ENCODE measurements at regions not wholly inside any gene's neighbourhood (a gene's known extent, or its start where the extent isn't known, plus 50 kb on each side); places are given as distances from the start of the nearest gene placed in this dataset.
"Not testable (repeated sequence)": the region's sequence is repeated elsewhere in the genome, so short reads cannot be mapped to it uniquely, and the experiment has no call there.

- Mint-ChIP-seq H3K27ac (no peak overlapping the region), H3K36me3 (ENCODE audit: low read depth) (no peaks in the 10 kb centered on the region), H3K9me3 (no peaks in the 10 kb centered on the region), H3K27me3 (ENCODE audit: low read depth) (no peaks in the 10 kb centered on the region), H3K4me1 (ENCODE audit: low read depth) (no peaks in the 10 kb centered on the region), H3K4me3 (ENCODE audit: low read depth) (no peak overlapping the region)
- intact Hi-C loops (cut with micrococcal nuclease), result no loop called here
- no peak for DNase-seq (ENCODE audit: low spot score)
Observed at GRCh38 chr18:6495536-6495935, 80.8 kb upstream of the L3MBTL4 start.

GRCh38 chr18:6497543-6497942 is 82.8 kb upstream of the L3MBTL4 start:
- H3K9me3 Mint-ChIP-seq, result no peaks in the 10 kb centered on the region
- intact Hi-C loops (cut with micrococcal nuclease), result no loop called here
- no peak for DNase-seq (ENCODE audit: low spot score)
- no peaks in the 10 kb centered on the region for H3K27me3 Mint-ChIP-seq (ENCODE audit: low read depth)
- no peaks in the 10 kb centered on the region for H3K36me3 Mint-ChIP-seq (ENCODE audit: low read depth)
- H3K4me3 Mint-ChIP-seq (ENCODE audit: low read depth), result no peak overlapping the region
- H3K27ac Mint-ChIP-seq, result no peak overlapping the region
- H3K4me1 Mint-ChIP-seq (ENCODE audit: low read depth), result no peaks in the 10 kb centered on the region

DNA sequence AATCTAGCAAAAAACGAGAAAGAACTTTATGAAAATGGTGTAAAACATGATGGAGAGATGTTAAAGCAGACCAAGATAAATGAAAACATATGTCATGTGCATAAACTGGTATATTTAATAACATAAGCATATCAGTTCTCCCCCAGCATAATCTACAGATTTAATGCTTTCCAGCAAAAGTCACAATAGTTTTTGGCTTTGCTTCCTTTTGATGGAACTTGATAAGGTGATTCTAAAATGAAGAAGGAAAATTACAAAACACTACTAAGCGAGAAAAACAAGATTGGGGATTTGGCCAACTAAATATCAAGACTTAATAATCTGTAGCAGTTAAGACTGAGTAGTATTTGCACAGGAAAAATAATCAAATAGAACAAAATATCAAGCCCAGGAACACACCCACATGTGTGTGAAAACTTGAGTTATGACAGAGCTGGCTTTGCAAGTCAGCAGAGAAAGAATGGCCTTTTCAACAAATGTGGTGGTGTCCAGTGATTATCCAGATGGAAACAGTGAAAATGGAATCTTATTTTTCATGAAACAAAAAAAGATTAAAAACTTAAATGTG is 83.7 kb upstream of the L3MBTL4 start:
- no peaks in the 10 kb centered on the region for H3K4me1 Mint-ChIP-seq (ENCODE audit: low read depth)
- H3K36me3 Mint-ChIP-seq (ENCODE audit: low read depth), result no peaks in the 10 kb centered on the region
- DNase-seq (ENCODE audit: low spot score), result no peak
- no peaks in the 10 kb centered on the region for H3K9me3 Mint-ChIP-seq
- H3K4me3 Mint-ChIP-seq (ENCODE audit: low read depth), result no peak overlapping the region
- intact Hi-C loops (cut with micrococcal nuclease), result no loop called here
- H3K27me3 Mint-ChIP-seq (ENCODE audit: low read depth), result no peaks in the 10 kb centered on the region
- no peak overlapping the region for H3K27ac Mint-ChIP-seq

DNA sequence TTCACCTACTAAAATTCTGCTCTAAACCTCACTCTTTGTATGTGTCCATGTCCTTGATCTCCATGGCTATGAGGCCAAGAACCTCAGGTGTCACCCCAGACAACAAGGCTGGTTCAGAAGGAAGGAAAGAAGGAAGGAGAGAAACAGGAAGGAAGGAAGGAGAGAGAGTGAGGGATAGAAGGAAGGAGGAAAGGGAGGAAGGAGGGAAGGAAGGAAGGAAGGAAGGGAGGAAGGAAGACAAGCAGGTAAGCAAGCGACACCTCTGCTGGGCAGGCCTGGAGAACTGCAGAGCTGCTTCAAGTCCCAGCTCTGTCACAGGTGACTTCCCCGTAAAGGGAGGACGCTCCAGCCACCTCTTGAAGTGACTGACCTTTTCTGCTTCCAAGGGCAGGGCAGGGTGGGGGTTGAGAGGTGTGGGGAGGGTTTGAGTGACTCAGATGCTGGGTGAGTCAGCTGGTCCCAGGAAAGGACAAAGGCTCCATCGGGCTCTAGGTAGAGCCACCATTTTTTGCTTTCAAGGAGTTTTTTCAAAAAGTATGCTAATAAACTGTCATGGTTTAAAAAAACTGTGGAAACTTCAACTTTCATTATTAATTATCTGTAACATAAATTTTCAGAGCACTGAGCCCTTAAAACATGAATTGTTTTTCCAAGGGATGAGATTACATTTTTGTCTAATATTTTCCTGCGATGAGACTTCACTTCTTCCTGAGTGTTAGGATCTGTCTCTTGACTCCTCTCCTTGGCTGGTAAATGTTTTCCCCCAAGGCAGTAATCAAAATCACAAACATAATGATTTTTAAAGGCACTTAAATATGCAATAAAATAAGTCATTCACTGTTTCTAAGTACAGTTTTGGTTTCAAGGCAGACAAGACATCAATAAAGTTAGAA is 90.1 kb upstream of the L3MBTL4 start:
- H3K4me3 Mint-ChIP-seq (ENCODE audit: low read depth), result no peak overlapping the region
- H3K27ac Mint-ChIP-seq, result no peak overlapping the region
- no peak for DNase-seq (ENCODE audit: low spot score)
- intact Hi-C loops (cut with micrococcal nuclease), result no loop called here
- H3K4me1 Mint-ChIP-seq (ENCODE audit: low read depth), result no peaks in the 10 kb centered on the region
- H3K9me3 Mint-ChIP-seq, result peaks cover 4% of the 10 kb centered on the region
- H3K27me3 Mint-ChIP-seq (ENCODE audit: low read depth), result no peaks in the 10 kb centered on the region
- H3K36me3 Mint-ChIP-seq (ENCODE audit: low read depth), result no peaks in the 10 kb centered on the region

DNA sequence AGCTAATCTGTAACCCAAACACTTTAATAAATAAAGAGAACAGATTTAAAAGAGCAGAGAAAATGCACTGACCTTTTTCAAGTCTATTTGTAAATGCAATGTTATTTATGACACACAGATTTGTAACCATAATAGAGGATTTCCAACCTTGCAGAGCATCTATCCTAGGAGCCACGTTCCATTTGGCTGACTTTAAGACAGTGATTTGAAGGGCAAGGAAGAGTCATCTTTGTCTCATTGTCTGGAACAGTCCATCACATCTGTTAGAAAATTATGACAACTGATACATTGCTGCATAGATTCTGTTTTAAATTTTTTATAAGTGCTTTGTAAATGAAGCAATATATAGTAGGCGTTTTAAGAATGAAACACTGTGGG is 90.8 kb upstream of the L3MBTL4 start:
- H3K27me3 Mint-ChIP-seq (ENCODE audit: low read depth), result no peaks in the 10 kb centered on the region
- no peaks in the 10 kb centered on the region for H3K36me3 Mint-ChIP-seq (ENCODE audit: low read depth)
- H3K4me1 Mint-ChIP-seq (ENCODE audit: low read depth), result no peaks in the 10 kb centered on the region
- no peak for DNase-seq (ENCODE audit: low spot score)
- H3K4me3 Mint-ChIP-seq (ENCODE audit: low read depth), result no peak overlapping the region
- H3K9me3 Mint-ChIP-seq, result peaks cover 4% of the 10 kb centered on the region
- intact Hi-C loops (cut with micrococcal nuclease), result no loop called here
- no peak overlapping the region for H3K27ac Mint-ChIP-seq

- Mint-ChIP-seq H3K9me3 (peaks cover 7% of the 10 kb centered on the region), H3K27me3 (ENCODE audit: low read depth) (no peaks in the 10 kb centered on the region), H3K27ac (no peak overlapping the region), H3K4me1 (ENCODE audit: low read depth) (no peaks in the 10 kb centered on the region), H3K4me3 (ENCODE audit: low read depth) (no peak overlapping the region), H3K36me3 (ENCODE audit: low read depth) (no peaks in the 10 kb centered on the region)
- DNase-seq (ENCODE audit: low spot score), result no peak
- intact Hi-C loops (cut with micrococcal nuclease), result no loop called here
Observed at GRCh38 chr18:6509417-6509816, 94.7 kb upstream of the L3MBTL4 start.

DNA sequence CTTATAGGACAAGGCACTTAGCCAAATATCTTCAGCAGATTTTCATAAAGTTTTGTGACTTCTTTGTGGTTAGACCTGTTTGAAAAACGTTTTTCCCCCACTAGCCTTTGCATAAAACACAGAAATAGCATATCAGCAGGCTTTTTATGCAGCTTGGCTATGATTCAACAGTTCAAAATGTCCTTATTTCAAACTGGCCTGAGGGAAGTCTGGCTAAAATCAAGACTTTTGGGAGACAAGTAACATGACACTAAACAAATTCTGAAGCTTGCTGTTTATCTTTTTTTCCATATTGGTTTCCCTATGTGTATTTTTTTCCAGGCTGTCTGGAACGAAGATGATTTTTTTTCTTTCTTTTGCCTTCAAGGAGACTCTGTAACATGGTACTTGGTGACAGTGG is 95.1 kb upstream of the L3MBTL4 start:
- Mint-ChIP-seq H3K27me3 (ENCODE audit: low read depth) (no peaks in the 10 kb centered on the region), H3K4me1 (ENCODE audit: low read depth) (no peaks in the 10 kb centered on the region), H3K9me3 (peaks cover 7% of the 10 kb centered on the region), H3K4me3 (ENCODE audit: low read depth) (no peak overlapping the region), H3K36me3 (ENCODE audit: low read depth) (no peaks in the 10 kb centered on the region), H3K27ac (no peak overlapping the region)
- intact Hi-C loops (cut with micrococcal nuclease), result no loop called here
- no peak for DNase-seq (ENCODE audit: low spot score)

GRCh38 chr18:6520901-6521300 is 106.2 kb upstream of the L3MBTL4 start:
- intact Hi-C loops (cut with micrococcal nuclease), result no loop called here
- no peaks in the 10 kb centered on the region for H3K36me3 Mint-ChIP-seq (ENCODE audit: low read depth)
- H3K27ac Mint-ChIP-seq, result no peak overlapping the region
- no peaks in the 10 kb centered on the region for H3K27me3 Mint-ChIP-seq (ENCODE audit: low read depth)
- no peaks in the 10 kb centered on the region for H3K4me1 Mint-ChIP-seq (ENCODE audit: low read depth)
- DNase-seq (ENCODE audit: low spot score), result no peak
- H3K4me3 Mint-ChIP-seq (ENCODE audit: low read depth), result no peak overlapping the region
- peaks cover 6% of the 10 kb centered on the region for H3K9me3 Mint-ChIP-seq

DNA sequence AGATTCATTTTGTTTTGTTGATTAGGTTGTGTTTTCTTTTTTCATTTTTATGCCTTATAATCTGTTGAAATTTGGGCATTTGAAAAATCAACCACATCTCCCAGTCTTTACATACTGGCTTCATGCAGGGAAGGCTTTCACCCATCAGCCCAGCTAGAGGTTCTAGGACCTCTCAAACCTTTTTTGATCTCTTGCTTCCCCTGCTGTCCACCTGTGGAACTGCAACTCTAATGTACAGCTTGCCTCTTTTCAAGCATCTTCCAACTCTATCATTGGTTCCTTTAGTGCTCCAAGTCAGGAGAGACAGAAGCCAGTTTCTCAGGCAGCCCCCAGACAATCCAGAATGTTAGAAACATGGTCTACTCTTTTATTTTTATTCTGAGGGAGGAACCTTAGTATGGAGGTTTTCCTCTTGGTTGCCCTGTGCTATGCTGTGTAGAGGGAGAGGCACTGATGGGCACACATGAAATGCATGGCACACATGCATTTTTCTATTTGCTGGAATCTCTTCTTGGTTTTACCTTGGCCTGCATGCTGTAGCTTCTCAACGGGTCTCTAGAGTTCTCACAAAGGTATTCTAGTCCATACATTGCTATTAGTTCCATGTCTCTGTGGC is 107.2 kb upstream of the L3MBTL4 start:
- peaks cover 6% of the 10 kb centered on the region for H3K9me3 Mint-ChIP-seq
- H3K27ac Mint-ChIP-seq, result no peak overlapping the region
- H3K4me1 Mint-ChIP-seq (ENCODE audit: low read depth), result no peaks in the 10 kb centered on the region
- intact Hi-C loops (cut with micrococcal nuclease), result no loop called here
- no peak overlapping the region for H3K4me3 Mint-ChIP-seq (ENCODE audit: low read depth)
- no peaks in the 10 kb centered on the region for H3K27me3 Mint-ChIP-seq (ENCODE audit: low read depth)
- peak; percentile 9 for DNase-seq (ENCODE audit: low spot score)
- H3K36me3 Mint-ChIP-seq (ENCODE audit: low read depth), result no peaks in the 10 kb centered on the region

- Mint-ChIP-seq H3K4me3 (ENCODE audit: low read depth) (no peak overlapping the region), H3K9me3 (no peaks in the 10 kb centered on the region), H3K27ac (no peak overlapping the region), H3K27me3 (ENCODE audit: low read depth) (no peaks in the 10 kb centered on the region), H3K36me3 (ENCODE audit: low read depth) (no peaks in the 10 kb centered on the region), H3K4me1 (ENCODE audit: low read depth) (no peaks in the 10 kb centered on the region)
- intact Hi-C loops (cut with micrococcal nuclease), result no loop called here
- no peak for DNase-seq (ENCODE audit: low spot score)
Observed at GRCh38 chr18:6525604-6526003, 110.9 kb upstream of the L3MBTL4 start.

GRCh38 chr18:6537475-6537874 is 122.8 kb upstream of the L3MBTL4 start:
- H3K4me1 Mint-ChIP-seq (ENCODE audit: low read depth), result no peaks in the 10 kb centered on the region
- H3K9me3 Mint-ChIP-seq, result no peaks in the 10 kb centered on the region
- no peak for DNase-seq (ENCODE audit: low spot score)
- H3K27me3 Mint-ChIP-seq (ENCODE audit: low read depth), result no peaks in the 10 kb centered on the region
- H3K36me3 Mint-ChIP-seq (ENCODE audit: low read depth), result no peaks in the 10 kb centered on the region
- no peak overlapping the region for H3K4me3 Mint-ChIP-seq (ENCODE audit: low read depth)
- H3K27ac Mint-ChIP-seq, result no peak overlapping the region
- intact Hi-C loops (cut with micrococcal nuclease), result no loop called here

DNA sequence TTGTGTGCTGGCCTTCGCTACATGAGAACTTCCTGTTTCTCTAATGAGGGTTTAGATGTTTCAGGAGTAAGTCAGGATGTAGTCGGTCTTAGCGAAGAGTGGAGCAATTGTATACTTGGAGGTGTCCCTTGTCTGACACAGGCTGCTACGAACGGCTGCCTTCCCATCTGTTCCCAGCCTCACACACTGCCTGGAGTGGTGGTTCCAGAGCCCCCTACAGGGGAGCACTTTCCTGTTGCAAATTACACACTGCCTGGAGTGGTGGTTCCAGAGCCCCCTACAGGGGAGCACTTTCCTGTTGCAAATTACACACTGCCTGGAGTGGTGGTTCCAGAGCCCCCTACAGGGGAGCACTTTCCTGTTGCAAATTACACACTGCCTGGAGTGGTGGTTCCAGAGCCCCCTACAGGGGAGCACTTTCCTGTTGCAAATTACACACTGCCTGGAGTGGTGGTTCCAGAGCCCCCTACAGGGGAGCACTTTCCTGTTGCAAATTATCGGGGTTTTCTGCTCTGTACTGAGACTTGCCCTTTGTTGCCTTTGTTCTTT is 126.5 kb upstream of the L3MBTL4 start:
- H3K27ac Mint-ChIP-seq; H3K4me3 Mint-ChIP-seq (ENCODE audit: low read depth); H3K27me3 Mint-ChIP-seq (ENCODE audit: low read depth); H3K9me3 Mint-ChIP-seq; H3K36me3 Mint-ChIP-seq (ENCODE audit: low read depth); H3K4me1 Mint-ChIP-seq (ENCODE audit: low read depth); DNase-seq (ENCODE audit: low spot score); intact Hi-C loops (cut with micrococcal nuclease): not testable (repeated sequence)

GRCh38 chr18:6542296-6542695 is 127.6 kb upstream of the L3MBTL4 start:
- Mint-ChIP-seq H3K27ac (no peak overlapping the region), H3K36me3 (ENCODE audit: low read depth) (no peaks in the 10 kb centered on the region), H3K4me3 (ENCODE audit: low read depth) (no peak overlapping the region), H3K4me1 (ENCODE audit: low read depth) (no peaks in the 10 kb centered on the region), H3K27me3 (ENCODE audit: low read depth) (no peaks in the 10 kb centered on the region), H3K9me3 (no peaks in the 10 kb centered on the region)
- intact Hi-C loops (cut with micrococcal nuclease), result loop anchor here (2.0 kb wide), 1 partner anchor 345 kb away; no protein-coding TSS in a partner anchor
- DNase-seq (ENCODE audit: low spot score), result no peak

Measured in activated T-helper 2 cell treated with anti-CD3 and anti-CD28 coated beads, Interferon-gamma antibody, Interleukin-2, Interleukin-4, amounts not matched to agents 10 μg/mL and 5 μg/mL and 100 μg/mL, durations not matched to agents 14 hours and 24 hours and 36 hours (primary cell).